Left lung (tissue), 4 donors: ENCODE measurements at regions not wholly inside any gene's neighbourhood (a gene's known extent, or its start where the extent isn't known, plus 50 kb on each side); places are given as distances from the start of the nearest gene placed in this dataset.

Source experiments
- ATAC-seq: fragments of 200-7000 bp; cut with Tn5 transposase; one replicate; pipeline ENCODE4 v1.9.1; 2020; ENCODE audit warnings: moderate library complexity
- DNase-seq, 4 donors: peaks; one replicate each; pipeline ENCODE4 v3.0.0-alpha.2; 2013 to 2020
- H3K27ac ChIP-seq, 2 donors: fragments of 200-600 bp; sonication (generic) in 1 of 2; one replicate each; pipeline versions ENCODE4 v1.5.0 to v1.8.0; 2020 to 2021
- H3K27me3 ChIP-seq, 2 donors: fragments of 200-600 bp; sonication (generic) in 1 of 2; one replicate each; pipeline versions ENCODE4 v1.5.0 to v1.8.0; 2020 to 2021
- H3K36me3 ChIP-seq, 2 donors: fragments of 200-600 bp; sonication (generic) in 1 of 2; one replicate each; pipeline versions ENCODE4 v1.5.0 to v1.8.0; 2020 to 2021
- H3K4me1 ChIP-seq, 2 donors: fragments of 200-600 bp; one replicate each; pipeline ENCODE4 v1.8.0; 2021
- H3K4me3 ChIP-seq, 2 donors: fragments of 200-600 bp; sonication (generic) in 1 of 2; one replicate each; pipeline versions ENCODE4 v1.5.0 to v1.8.0; 2020 to 2021; ENCODE audit warnings: mild to moderate bottlenecking in 1 of 2
- H3K9me3 ChIP-seq, 2 donors: fragments of 200-600 bp; sonication (generic) in 1 of 2; one replicate each; pipeline versions ENCODE4 v1.5.0 to v1.8.0; 2020 to 2021
- intact Hi-C, 2 donors: fragments of 100-400 bp; cut with DNase I; formaldehyde crosslinking; loops; one replicate each; pipeline versions ENCODE4 v1.11.2 to v1.14.2; 2022
- TF ChIP-seq, protein P1 (sequence below), 2 donors: fragments of 200-600 bp; sonication (generic) in 1 of 2; IDR thresholded peaks; one replicate each; pipeline versions ENCODE4 v1.5.0 to v1.8.0; 2021; ENCODE audit warnings: antibody characterized with exemption in 2 of 2
- donor health status: DM: no; HTN: yes; CAD: no.
- donor health status: DM: no; HTN: no; CAD: no.

DNA sequence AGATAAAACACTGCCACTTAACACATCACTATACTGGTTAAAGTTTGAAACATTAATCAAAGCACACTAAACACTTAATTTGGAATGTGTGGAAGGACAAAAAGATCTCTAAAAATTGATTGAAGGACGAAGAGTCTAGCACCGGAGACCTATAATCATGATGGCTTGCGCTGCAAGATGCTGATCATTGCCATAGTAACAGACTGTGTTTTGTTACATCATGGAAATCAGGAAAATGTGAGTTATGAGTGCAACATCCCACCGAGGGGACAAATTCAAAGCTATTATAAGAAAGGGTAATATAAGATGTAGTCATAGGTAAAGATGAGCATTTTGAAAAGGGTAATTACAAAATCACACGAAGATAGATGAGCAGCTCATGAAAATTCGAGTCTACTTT lies 278.8 kb upstream of the CTNND2 start:
- Histone ChIP-seq H3K27me3 (no peaks in the 10 kb centered on the region), H3K4me1 (no peaks in the 10 kb centered on the region), H3K36me3 (no peaks in the 10 kb centered on the region), H3K27ac (no peak overlapping the region), H3K4me3 (no peak overlapping the region), H3K9me3 (no peaks in the 10 kb centered on the region)
- intact Hi-C loops, result no loop called here
- no peak for DNase-seq
- TF ChIP-seq, protein P1, sequence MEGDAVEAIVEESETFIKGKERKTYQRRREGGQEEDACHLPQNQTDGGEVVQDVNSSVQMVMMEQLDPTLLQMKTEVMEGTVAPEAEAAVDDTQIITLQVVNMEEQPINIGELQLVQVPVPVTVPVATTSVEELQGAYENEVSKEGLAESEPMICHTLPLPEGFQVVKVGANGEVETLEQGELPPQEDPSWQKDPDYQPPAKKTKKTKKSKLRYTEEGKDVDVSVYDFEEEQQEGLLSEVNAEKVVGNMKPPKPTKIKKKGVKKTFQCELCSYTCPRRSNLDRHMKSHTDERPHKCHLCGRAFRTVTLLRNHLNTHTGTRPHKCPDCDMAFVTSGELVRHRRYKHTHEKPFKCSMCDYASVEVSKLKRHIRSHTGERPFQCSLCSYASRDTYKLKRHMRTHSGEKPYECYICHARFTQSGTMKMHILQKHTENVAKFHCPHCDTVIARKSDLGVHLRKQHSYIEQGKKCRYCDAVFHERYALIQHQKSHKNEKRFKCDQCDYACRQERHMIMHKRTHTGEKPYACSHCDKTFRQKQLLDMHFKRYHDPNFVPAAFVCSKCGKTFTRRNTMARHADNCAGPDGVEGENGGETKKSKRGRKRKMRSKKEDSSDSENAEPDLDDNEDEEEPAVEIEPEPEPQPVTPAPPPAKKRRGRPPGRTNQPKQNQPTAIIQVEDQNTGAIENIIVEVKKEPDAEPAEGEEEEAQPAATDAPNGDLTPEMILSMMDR (IDR thresholded peaks at IDR 0.05), result no peak
- no peak for ATAC-seq

DNA sequence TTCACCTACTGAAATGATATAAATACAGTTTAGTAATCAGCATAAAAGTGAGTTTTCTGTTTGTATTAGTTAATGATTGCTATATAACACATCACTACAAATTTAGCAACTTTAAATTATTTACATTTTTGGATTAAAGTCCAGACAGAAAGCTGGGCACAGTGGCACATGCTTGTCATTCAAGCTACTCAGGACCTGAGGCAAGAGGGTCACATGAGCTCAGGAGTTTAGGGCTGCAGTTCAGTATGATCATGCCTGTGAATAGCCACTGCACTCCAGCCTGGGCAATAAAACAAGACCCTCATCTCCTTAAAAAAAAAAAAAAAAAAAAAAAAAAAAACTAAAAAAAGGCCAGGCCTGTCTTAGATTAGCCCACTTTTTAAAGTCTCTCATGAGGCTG lies 273.6 kb upstream of the CTNND2 start:
- no peak overlapping the region for H3K27ac ChIP-seq
- no peaks in the 10 kb centered on the region for H3K27me3 ChIP-seq
- no peak overlapping the region for H3K4me3 ChIP-seq
- DNase-seq (no peak), ATAC-seq (no peak)
- TF ChIP-seq, protein P1 (IDR thresholded peaks at IDR 0.05), result no peak
- no peaks in the 10 kb centered on the region for H3K36me3 ChIP-seq
- no peaks in the 10 kb centered on the region for H3K9me3 ChIP-seq
- no peaks in the 10 kb centered on the region for H3K4me1 ChIP-seq
- intact Hi-C loops, result no loop called here

DNA sequence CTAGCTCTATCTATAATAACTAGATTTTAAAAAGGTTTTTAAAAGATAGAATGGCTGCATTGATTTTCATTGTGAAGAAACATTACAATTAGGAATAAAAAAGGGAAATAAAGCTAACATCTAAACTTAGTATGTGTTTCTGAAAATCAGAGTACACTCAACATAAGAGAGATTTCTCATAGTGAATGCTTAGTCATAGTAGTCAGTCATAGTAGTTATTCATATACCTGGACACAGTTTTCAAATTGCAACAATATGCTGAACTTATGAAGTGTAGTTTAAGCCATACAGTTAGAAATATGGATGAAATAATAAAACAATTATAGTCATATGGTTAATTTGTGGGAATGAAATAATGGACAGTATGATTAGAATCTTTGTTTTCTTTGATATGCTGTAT lies 273.0 kb upstream of the CTNND2 start:
- H3K9me3 ChIP-seq, result peaks cover 0 to 2% of the 10 kb centered on the region in 2 donors
- no peak overlapping the region for H3K4me3 ChIP-seq
- H3K27ac ChIP-seq, result no peak overlapping the region
- intact Hi-C loops, result no loop called here
- no peak for DNase-seq
- no peaks in the 10 kb centered on the region for H3K27me3 ChIP-seq
- TF ChIP-seq, protein P1 (IDR thresholded peaks at IDR 0.05), result no peak
- no peak for ATAC-seq
- no peaks in the 10 kb centered on the region for H3K36me3 ChIP-seq
- H3K4me1 ChIP-seq, result no peaks in the 10 kb centered on the region

DNA sequence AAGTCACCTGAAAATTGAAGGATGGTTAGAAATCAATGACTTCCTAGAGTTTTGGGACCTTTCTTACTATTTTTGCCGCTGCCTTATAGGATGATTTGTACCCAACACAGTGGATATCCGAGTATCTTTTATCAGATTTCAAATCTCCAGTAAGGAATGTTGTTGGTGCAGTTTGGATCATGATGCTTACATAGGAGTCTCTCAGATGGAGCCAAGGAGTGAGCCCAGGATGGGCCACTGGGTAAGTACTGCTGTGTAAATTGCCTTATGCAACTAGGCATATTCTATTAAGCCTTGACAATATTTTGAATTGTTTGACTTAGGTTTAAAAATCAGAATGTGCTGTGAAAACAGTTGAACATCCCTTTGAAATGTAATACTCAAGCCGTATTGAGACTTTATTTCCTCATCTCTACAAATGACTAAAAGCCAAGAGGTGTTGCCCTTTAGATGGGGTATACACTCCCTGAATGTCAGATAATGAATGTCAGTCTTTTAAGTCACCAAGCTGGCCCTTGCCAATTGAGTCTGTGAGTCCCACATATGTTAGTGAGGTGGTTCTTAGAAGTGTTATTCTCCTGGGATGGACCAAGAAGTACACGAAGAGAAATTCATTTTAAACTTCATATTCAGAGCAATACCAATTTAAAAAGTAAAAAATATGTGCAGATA lies 271.8 kb upstream of the CTNND2 start:
- peaks cover 0 to 2% of the 10 kb centered on the region in 2 donors for H3K9me3 ChIP-seq
- H3K27ac ChIP-seq, result no peak overlapping the region
- intact Hi-C loops, result no loop called here
- TF ChIP-seq, protein P1 (IDR thresholded peaks at IDR 0.05), result no peak
- no peaks in the 10 kb centered on the region for H3K36me3 ChIP-seq
- ATAC-seq, result no peak
- DNase-seq, result no peak
- H3K27me3 ChIP-seq, result no peaks in the 10 kb centered on the region
- H3K4me1 ChIP-seq, result no peaks in the 10 kb centered on the region
- H3K4me3 ChIP-seq, result no peak overlapping the region

DNA sequence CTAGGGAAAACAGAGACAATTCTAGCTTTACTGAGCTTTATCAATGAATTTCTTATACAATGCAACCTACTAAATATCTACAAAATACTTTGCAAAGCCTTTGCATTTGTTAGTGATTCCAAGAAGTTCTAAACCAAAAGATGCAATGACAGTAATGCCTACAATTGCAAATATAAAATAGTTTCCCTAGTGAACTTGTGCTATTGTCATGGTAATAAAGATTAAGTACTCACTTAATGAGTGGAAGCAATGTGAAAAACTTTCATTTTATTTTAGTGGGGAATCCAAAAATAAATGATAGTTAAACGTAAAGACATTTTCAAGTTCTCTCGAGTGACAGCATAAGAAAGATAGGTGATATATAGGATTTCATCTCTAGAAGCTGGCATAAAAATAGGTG lies 270.5 kb upstream of the CTNND2 start:
- Histone ChIP-seq H3K4me1 (no peaks in the 10 kb centered on the region), H3K36me3 (no peaks in the 10 kb centered on the region), H3K9me3 (peaks cover 0 to 2% of the 10 kb centered on the region in 2 donors), H3K27me3 (no peaks in the 10 kb centered on the region), H3K27ac (no peak overlapping the region), H3K4me3 (no peak overlapping the region)
- intact Hi-C loops, result no loop called here
- TF ChIP-seq, protein P1 (IDR thresholded peaks at IDR 0.05), result no peak
- ATAC-seq, result no peak
- no peak for DNase-seq
